Astrocyte (in vitro differentiated cells and primary cell): ENCODE measurements at regions not wholly inside any gene's neighbourhood (a gene's known extent, or its start where the extent isn't known, plus 50 kb on each side); places are given as distances from the start of the nearest gene placed in this dataset.

Source experiments
- DNase-seq: peaks from one replicate; pipeline ENCODE4 v3.0.0-alpha.2; 2010; ENCODE audit warnings: low read depth
- FAIRE-seq: peaks from 2 replicates; lab custom pipeline; 2011; peaks lifted over from hg19 to GRCh38; lab: Jason Lieb, UNC
- H2AFZ ChIP-seq: 2 replicates; pipeline ENCODE4 v1.6.0; 2012; ENCODE audit warnings: low read depth, low read length, inconsistent platforms
- H3K27ac ChIP-seq: 2 replicates; pipeline ENCODE4 v1.5.1; 2011; ENCODE audit warnings: low read depth, low read length, inconsistent platforms
- H3K27me3 ChIP-seq: 2 replicates; pipeline ENCODE4 v1.6.0; 2011; ENCODE audit warnings: low read length, inconsistent platforms; ENCODE audit not compliant: insufficient read depth
- H3K36me3 ChIP-seq: 2 replicates; pipeline ENCODE4 v1.5.1; 2011; ENCODE audit warnings: low read length, inconsistent platforms; ENCODE audit not compliant: insufficient read depth
- H3K4me1 ChIP-seq: 2 replicates; pipeline ENCODE4 v1.5.1; 2011; ENCODE audit warnings: low read length, inconsistent platforms; ENCODE audit not compliant: insufficient read depth
- H3K4me2 ChIP-seq: 2 replicates; pipeline ENCODE4 v1.6.0; 2012; ENCODE audit warnings: low read length, inconsistent platforms
- H3K4me3 ChIP-seq: 2 replicates; pipeline ENCODE4 v1.5.1; 2011; ENCODE audit warnings: low read depth, mild to moderate bottlenecking, low read length, inconsistent platforms; ENCODE audit not compliant: insufficient read depth
- H3K79me2 ChIP-seq: 2 replicates; pipeline ENCODE4 v1.6.0; 2012; ENCODE audit warnings: mild to moderate bottlenecking, low read length, inconsistent platforms; ENCODE audit not compliant: insufficient read depth
- H3K9ac ChIP-seq: 2 replicates; pipeline ENCODE4 v1.6.0; 2012; ENCODE audit warnings: mild to moderate bottlenecking, low read length, inconsistent platforms
- H3K9me3 ChIP-seq: 2 replicates; pipeline ENCODE4 v1.5.1; 2012; ENCODE audit warnings: low read depth, mild to moderate bottlenecking, low read length, inconsistent platforms; ENCODE audit not compliant: insufficient read depth
- H4K20me1 ChIP-seq: 2 replicates; pipeline ENCODE4 v1.6.0; 2012; ENCODE audit warnings: low read length, inconsistent platforms; ENCODE audit not compliant: insufficient read depth
- H3K27ac Mint-ChIP-seq: one replicate; pipeline ENCODE4 v1.8.0; 2021; ENCODE audit warnings: mild to moderate bottlenecking, mixed read lengths; ENCODE audit not compliant: unreplicated experiment
- H3K27me3 Mint-ChIP-seq: one replicate; pipeline ENCODE4 v1.8.0; 2021; ENCODE audit warnings: low read depth, mixed read lengths; ENCODE audit not compliant: unreplicated experiment
- H3K36me3 Mint-ChIP-seq: one replicate; pipeline ENCODE4 v1.8.0; 2021; ENCODE audit warnings: low read depth, mixed read lengths; ENCODE audit not compliant: unreplicated experiment
- H3K4me1 Mint-ChIP-seq: one replicate; pipeline ENCODE4 v1.8.0; 2021; ENCODE audit warnings: low read depth, mixed read lengths; ENCODE audit not compliant: unreplicated experiment
- H3K4me3 Mint-ChIP-seq: one replicate; pipeline ENCODE4 v1.8.0; 2021; ENCODE audit warnings: mild to moderate bottlenecking, moderate library complexity, mixed read lengths; ENCODE audit not compliant: unreplicated experiment
- H3K9me3 Mint-ChIP-seq: one replicate; pipeline ENCODE4 v1.8.0; 2021; ENCODE audit warnings: mild to moderate bottlenecking, mixed read lengths; ENCODE audit not compliant: unreplicated experiment
- CTCF ChIP-seq: IDR thresholded peaks from 2 replicates; pipeline ENCODE4 v1.5.1; 2011; ENCODE audit warnings: low read depth, mild to moderate bottlenecking, inconsistent platforms, low read length, moderate library complexity; ENCODE audit not compliant: insufficient read depth
- EZH2 ChIP-seq: IDR thresholded peaks from 2 replicates; pipeline ENCODE4 v1.6.1; 2012; ENCODE audit warnings: mild to moderate bottlenecking, low read length, inconsistent platforms; ENCODE audit not compliant: insufficient read depth

GRCh38 chr10:63697956-63698786 is 177.0 kb downstream of the REEP3 start:
- no peak overlapping the region for H3K4me3 Mint-ChIP-seq
- TF ChIP-seq EZH2, result no peak
- no peak for TF ChIP-seq CTCF
- H2AFZ ChIP-seq, result no peak overlapping the region
- no peaks in the 10 kb centered on the region for H3K79me2 ChIP-seq
- no peak overlapping the region for H3K27ac Mint-ChIP-seq
- peaks cover 37% of the 10 kb centered on the region for H3K4me1 Mint-ChIP-seq
- H3K9ac ChIP-seq, result no peak overlapping the region
- H3K9me3 Mint-ChIP-seq, result peaks cover under 1% of the 10 kb centered on the region
- H3K27ac ChIP-seq, result no peak overlapping the region
- DNase-seq, result no peak
- H3K4me2 ChIP-seq, result no peak overlapping the region
- no peaks in the 10 kb centered on the region for H3K36me3 Mint-ChIP-seq
- no peaks in the 10 kb centered on the region for H3K36me3 ChIP-seq
- no peak overlapping the region for H3K4me3 ChIP-seq
- H4K20me1 ChIP-seq, result no peaks in the 10 kb centered on the region
- FAIRE-seq, result no peak
- no peaks in the 10 kb centered on the region for H3K27me3 ChIP-seq
- no peaks in the 10 kb centered on the region for H3K27me3 Mint-ChIP-seq
- no peaks in the 10 kb centered on the region for H3K9me3 ChIP-seq
- peaks cover 25% of the 10 kb centered on the region for H3K4me1 ChIP-seq

- no peak overlapping the region for H3K4me3 Mint-ChIP-seq
- Histone ChIP-seq H3K4me3 (no peak overlapping the region), H3K9me3 (no peaks in the 10 kb centered on the region), H3K79me2 (no peaks in the 10 kb centered on the region), H3K27me3 (no peaks in the 10 kb centered on the region), H3K9ac (no peak overlapping the region), H3K4me2 (peak overlapping the region; percentile 70), H4K20me1 (no peaks in the 10 kb centered on the region), H3K36me3 (no peaks in the 10 kb centered on the region), H3K4me1 (peaks cover 25% of the 10 kb centered on the region), H2AFZ (no peak overlapping the region), H3K27ac (no peak overlapping the region)
- FAIRE-seq, result no peak
- peak; percentile 61 for DNase-seq
- H3K27me3 Mint-ChIP-seq, result no peaks in the 10 kb centered on the region
- TF ChIP-seq CTCF (no peak), EZH2 (no peak)
- peaks cover 5% of the 10 kb centered on the region for H3K9me3 Mint-ChIP-seq
- H3K27ac Mint-ChIP-seq, result peak overlapping the region; percentile 92
- H3K36me3 Mint-ChIP-seq, result peaks cover 2% of the 10 kb centered on the region
- peaks cover 40% of the 10 kb centered on the region for H3K4me1 Mint-ChIP-seq
These were observed 177.6 kb downstream of the REEP3 start for GRCh38 chr10:63698787-63699150.
